Chondrocyte (in vitro differentiated cells): ENCODE measurements at regions not wholly inside any gene's neighbourhood (a gene's known extent, or its start where the extent isn't known, plus 50 kb on each side); places are given as distances from the start of the nearest gene placed in this dataset.

Experiments used
- DNase-seq: peaks from one replicate; pipeline ENCODE4 v3.0.0; 2021; ENCODE audit warnings: mixed read lengths, low spot score
- H3K27ac Mint-ChIP-seq: one replicate; pipeline ENCODE4 v1.8.0; 2021; ENCODE audit warnings: mild to moderate bottlenecking, moderate library complexity, mixed read lengths; ENCODE audit not compliant: unreplicated experiment
- H3K27me3 Mint-ChIP-seq: 2 replicates; pipeline ENCODE4 v1.8.0; 2021; ENCODE audit warnings: low read depth, mixed read lengths
- H3K36me3 Mint-ChIP-seq: 2 replicates; pipeline ENCODE4 v1.8.0; 2021; ENCODE audit warnings: low read depth, mixed read lengths
- H3K4me1 Mint-ChIP-seq: 2 replicates; pipeline ENCODE4 v1.8.0; 2021; ENCODE audit warnings: low read depth, mild to moderate bottlenecking, mixed read lengths
- H3K4me3 Mint-ChIP-seq: one replicate; pipeline ENCODE4 v1.8.0; 2021; ENCODE audit warnings: mild to moderate bottlenecking, moderate library complexity, mixed read lengths; ENCODE audit not compliant: unreplicated experiment
- H3K9me3 Mint-ChIP-seq: 2 replicates; pipeline ENCODE4 v1.8.0; 2021; ENCODE audit warnings: low read depth, mixed read lengths
- CTCF ChIP-seq: fragments of 200-600 bp; sonication (generic); IDR thresholded peaks from 2 replicates; pipeline ENCODE4 v1.5.0; 2021; ENCODE audit warnings: antibody characterized with exemption, mild to moderate bottlenecking, moderate library complexity

GRCh38 chr22:49446759-49447710 is 380.6 kb downstream of the BRD1 start:
- no peak overlapping the region for H3K27ac Mint-ChIP-seq
- H3K4me3 Mint-ChIP-seq: no peak overlapping the region
- H3K27me3 Mint-ChIP-seq: peaks cover 34% of the 10 kb centered on the region
- no peak for TF ChIP-seq CTCF
- peaks cover 8% of the 10 kb centered on the region for H3K9me3 Mint-ChIP-seq
- H3K36me3 Mint-ChIP-seq: no peaks in the 10 kb centered on the region
- DNase-seq: no peak
- H3K4me1 Mint-ChIP-seq: no peaks in the 10 kb centered on the region

DNA sequence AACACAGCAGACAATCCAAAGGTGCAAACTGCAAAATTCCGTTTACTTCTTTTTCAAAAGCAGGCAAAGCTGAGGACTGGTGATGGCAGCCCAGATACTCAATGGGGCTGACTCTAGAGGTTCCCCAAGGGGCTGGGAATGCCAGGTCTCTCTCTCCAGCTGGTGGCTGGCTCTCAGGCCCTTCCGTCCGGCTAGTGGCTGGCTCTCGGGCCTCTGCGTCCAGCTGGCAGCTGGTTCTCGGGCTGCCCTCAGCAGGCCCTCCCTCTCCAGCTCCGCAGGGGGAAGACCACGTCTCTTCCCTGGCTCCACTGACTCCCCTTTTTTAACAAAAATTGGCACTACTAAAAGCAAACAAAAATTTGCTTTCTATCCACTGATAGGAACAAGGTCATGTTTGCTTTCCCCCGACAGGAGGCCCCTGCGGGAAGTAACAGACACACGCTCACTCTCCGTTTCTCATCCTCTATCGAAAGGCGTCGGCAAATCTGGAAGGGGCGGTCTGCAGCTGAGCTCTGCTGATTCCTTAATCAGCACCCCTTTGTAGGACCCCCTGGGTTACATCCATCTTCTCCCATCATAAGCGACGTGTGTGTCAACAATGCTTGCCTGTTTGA is 381.4 kb downstream of the BRD1 start:
- Mint-ChIP-seq H3K27ac (no peak overlapping the region), H3K27me3 (peaks cover 34% of the 10 kb centered on the region), H3K36me3 (no peaks in the 10 kb centered on the region), H3K4me1 (no peaks in the 10 kb centered on the region), H3K4me3 (no peak overlapping the region), H3K9me3 (peaks cover 8% of the 10 kb centered on the region)
- DNase-seq: no peak
- no peak for TF ChIP-seq CTCF

- Mint-ChIP-seq H3K4me1 (no peaks in the 10 kb centered on the region), H3K36me3 (no peaks in the 10 kb centered on the region), H3K27me3 (peaks cover 22% of the 10 kb centered on the region), H3K9me3 (peaks cover 14% of the 10 kb centered on the region), H3K27ac (no peak overlapping the region), H3K4me3 (no peak overlapping the region)
- no peak for DNase-seq
- TF ChIP-seq CTCF: no peak
Measured at GRCh38 chr22:49444781-49445180, 382.9 kb downstream of the BRD1 start.

DNA sequence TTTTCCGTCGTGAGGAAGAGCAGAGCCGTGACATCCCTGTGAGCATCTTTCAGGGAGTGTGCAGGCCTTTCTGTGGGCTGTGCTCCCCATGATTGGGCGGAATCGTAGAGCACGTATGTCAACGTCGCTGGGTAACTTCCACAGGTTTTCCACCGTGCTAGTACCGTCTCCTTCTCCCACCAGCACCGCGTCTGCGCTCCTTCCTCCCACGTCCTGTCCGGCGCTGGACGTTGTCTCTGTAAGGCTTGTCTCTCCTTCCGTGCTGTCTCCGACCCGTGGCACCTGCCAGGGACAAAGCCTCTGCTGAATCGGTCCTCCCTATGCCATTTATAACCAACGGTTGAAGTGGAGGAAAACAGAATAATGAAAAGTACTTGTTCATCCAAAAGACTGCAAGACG is 386.7 kb downstream of the BRD1 start:
- peaks cover 14% of the 10 kb centered on the region for H3K9me3 Mint-ChIP-seq
- no peaks in the 10 kb centered on the region for H3K36me3 Mint-ChIP-seq
- H3K4me1 Mint-ChIP-seq: no peaks in the 10 kb centered on the region
- no peak for DNase-seq
- H3K27ac Mint-ChIP-seq: no peak overlapping the region
- peaks cover 4% of the 10 kb centered on the region for H3K27me3 Mint-ChIP-seq
- TF ChIP-seq CTCF: no peak
- H3K4me3 Mint-ChIP-seq: no peak overlapping the region

- peaks cover 10% of the 10 kb centered on the region for H3K9me3 Mint-ChIP-seq
- no peak for DNase-seq
- no peak overlapping the region for H3K4me3 Mint-ChIP-seq
- H3K4me1 Mint-ChIP-seq: no peaks in the 10 kb centered on the region
- TF ChIP-seq CTCF: no peak
- no peak overlapping the region for H3K27ac Mint-ChIP-seq
- no peaks in the 10 kb centered on the region for H3K36me3 Mint-ChIP-seq
- peaks cover 7% of the 10 kb centered on the region for H3K27me3 Mint-ChIP-seq
Measured at GRCh38 chr22:49439373-49439772, 388.3 kb downstream of the BRD1 start.
